ENCODE measurements at regions not wholly inside any gene's neighbourhood (a gene's known extent, or its start where the extent isn't known, plus 50 kb on each side); places are given as distances from the start of the nearest gene placed in this dataset.

- TF ChIP-seq POLR2A (IDR thresholded peaks at IDR 0.05; ENCODE audit: extremely low read depth, insufficient read length), result no peak
- no peak for TF ChIP-seq CTCF (IDR thresholded peaks at IDR 0.05; ENCODE audit: low read depth, low read length)
These were observed 1260.7 kb upstream of the PRMT6 start for GRCh38 chr1:105795741-105796140.
